ENCODE measurements at regions not wholly inside any gene's neighbourhood (a gene's known extent, or its start where the extent isn't known, plus 50 kb on each side); places are given as distances from the start of the nearest gene placed in this dataset.

GRCh38 chr10:128854204-128854603 is 612.8 kb upstream of the MGMT start:
- no peaks in the 10 kb centered on the region for H3K36me3 Mint-ChIP-seq (ENCODE audit: low read depth)
- no peak overlapping the region for H3K4me3 Mint-ChIP-seq
- H3K27me3 Mint-ChIP-seq: no peaks in the 10 kb centered on the region
- no peaks in the 10 kb centered on the region for H3K4me1 Mint-ChIP-seq
- ATAC-seq (ENCODE audit: low read depth) (no peak), DNase-seq (no peak)
- ChIA-PET POLR2A (no interaction called here), CTCF (no interaction called here)
- no peak overlapping the region for H3K27ac Mint-ChIP-seq
- intact Hi-C loops (cut with micrococcal nuclease): no loop called here
- TF ChIP-seq, protein P1, sequence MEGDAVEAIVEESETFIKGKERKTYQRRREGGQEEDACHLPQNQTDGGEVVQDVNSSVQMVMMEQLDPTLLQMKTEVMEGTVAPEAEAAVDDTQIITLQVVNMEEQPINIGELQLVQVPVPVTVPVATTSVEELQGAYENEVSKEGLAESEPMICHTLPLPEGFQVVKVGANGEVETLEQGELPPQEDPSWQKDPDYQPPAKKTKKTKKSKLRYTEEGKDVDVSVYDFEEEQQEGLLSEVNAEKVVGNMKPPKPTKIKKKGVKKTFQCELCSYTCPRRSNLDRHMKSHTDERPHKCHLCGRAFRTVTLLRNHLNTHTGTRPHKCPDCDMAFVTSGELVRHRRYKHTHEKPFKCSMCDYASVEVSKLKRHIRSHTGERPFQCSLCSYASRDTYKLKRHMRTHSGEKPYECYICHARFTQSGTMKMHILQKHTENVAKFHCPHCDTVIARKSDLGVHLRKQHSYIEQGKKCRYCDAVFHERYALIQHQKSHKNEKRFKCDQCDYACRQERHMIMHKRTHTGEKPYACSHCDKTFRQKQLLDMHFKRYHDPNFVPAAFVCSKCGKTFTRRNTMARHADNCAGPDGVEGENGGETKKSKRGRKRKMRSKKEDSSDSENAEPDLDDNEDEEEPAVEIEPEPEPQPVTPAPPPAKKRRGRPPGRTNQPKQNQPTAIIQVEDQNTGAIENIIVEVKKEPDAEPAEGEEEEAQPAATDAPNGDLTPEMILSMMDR (IDR thresholded peaks at IDR 0.05): no peak
- no peaks in the 10 kb centered on the region for H3K9me3 Mint-ChIP-seq

DNA sequence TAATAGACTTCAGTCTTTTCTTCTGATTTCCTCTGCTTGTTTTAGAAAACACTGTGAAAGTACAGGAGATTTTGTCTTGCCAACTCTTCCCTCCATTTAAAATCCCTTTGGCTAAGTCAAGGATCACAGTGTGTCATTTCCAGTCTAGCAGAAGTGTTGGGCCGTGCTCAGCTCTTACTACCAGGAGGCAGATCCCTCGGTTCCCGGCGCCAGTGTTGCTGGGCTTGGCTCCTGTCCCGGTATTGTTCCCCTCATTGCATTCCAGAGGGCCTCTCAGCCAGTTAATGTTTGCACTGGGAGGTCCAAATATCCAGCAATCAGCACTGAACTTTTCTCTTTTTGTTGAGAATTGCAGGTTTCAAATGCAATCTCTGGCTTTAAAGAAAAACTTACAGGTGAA is 612.1 kb upstream of the MGMT start:
- intact Hi-C loops (cut with micrococcal nuclease): no loop called here
- no peaks in the 10 kb centered on the region for H3K9me3 Mint-ChIP-seq
- H3K36me3 Mint-ChIP-seq (ENCODE audit: low read depth): no peaks in the 10 kb centered on the region
- DNase-seq (no peak), ATAC-seq (ENCODE audit: low read depth) (no peak)
- no peaks in the 10 kb centered on the region for H3K27me3 Mint-ChIP-seq
- no peak overlapping the region for H3K4me3 Mint-ChIP-seq
- no peak overlapping the region for H3K27ac Mint-ChIP-seq
- ChIA-PET CTCF (no interaction called here), POLR2A (no interaction called here)
- TF ChIP-seq, protein P1 (IDR thresholded peaks at IDR 0.05): no peak
- H3K4me1 Mint-ChIP-seq: no peaks in the 10 kb centered on the region

DNA sequence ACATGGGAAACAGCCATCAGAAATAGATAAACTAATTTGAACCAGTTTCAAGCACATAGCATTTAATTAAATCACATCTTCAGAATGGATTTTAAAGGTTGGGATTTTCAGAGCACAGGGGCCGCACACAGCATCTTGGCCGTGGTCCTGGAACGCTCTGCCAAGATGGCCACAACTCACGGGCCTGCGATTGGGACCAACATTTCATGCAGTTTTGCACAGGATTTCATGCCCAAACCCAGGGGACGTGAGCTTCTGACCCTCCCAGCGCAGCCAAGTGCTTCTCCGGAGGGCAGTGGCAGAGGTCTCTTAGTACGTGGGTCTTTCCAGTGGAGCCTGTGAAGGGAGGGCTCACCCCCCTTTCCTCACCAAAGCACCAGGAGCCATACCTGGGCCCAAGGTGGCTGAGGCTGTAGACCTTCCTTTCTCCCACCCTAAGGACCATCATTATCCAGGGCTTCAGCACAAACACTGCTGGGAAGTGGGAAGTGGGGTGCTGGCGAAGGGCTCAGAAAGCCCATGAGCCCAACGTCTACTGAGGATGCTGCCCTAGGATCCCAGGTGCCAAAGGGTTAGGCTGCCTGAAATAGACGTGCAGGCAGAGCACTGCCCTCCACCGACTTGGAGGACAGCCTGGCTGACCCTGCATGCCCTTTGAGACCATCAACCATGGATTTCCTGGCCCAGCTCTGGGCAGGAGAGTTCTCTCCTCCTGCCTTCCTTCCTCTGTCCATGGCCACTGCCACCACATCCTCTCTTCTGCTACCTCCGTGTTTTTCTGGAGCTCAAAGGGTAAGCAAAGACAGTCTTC is 611.2 kb upstream of the MGMT start:
- TF ChIP-seq, protein P1 (IDR thresholded peaks at IDR 0.05): no peak
- Mint-ChIP-seq H3K27me3 (no peaks in the 10 kb centered on the region), H3K36me3 (ENCODE audit: low read depth) (no peaks in the 10 kb centered on the region), H3K9me3 (no peaks in the 10 kb centered on the region), H3K4me1 (no peaks in the 10 kb centered on the region), H3K27ac (no peak overlapping the region), H3K4me3 (no peak overlapping the region)
- CTCF ChIA-PET: no interaction called here
- POLR2A ChIA-PET: no interaction called here
- intact Hi-C loops (cut with micrococcal nuclease): no loop called here
- no peak for ATAC-seq (ENCODE audit: low read depth)
- no peak for DNase-seq

- no peak for DNase-seq
- Mint-ChIP-seq H3K36me3 (ENCODE audit: low read depth) (no peaks in the 10 kb centered on the region), H3K4me3 (no peak overlapping the region), H3K27me3 (peaks cover 3% of the 10 kb centered on the region), H3K27ac (no peak overlapping the region), H3K4me1 (no peaks in the 10 kb centered on the region), H3K9me3 (no peaks in the 10 kb centered on the region)
- TF ChIP-seq, protein P1 (IDR thresholded peaks at IDR 0.05): no peak
- ChIA-PET CTCF (no interaction called here), POLR2A (no interaction called here)
- ATAC-seq (ENCODE audit: low read depth): no peak
- intact Hi-C loops (cut with micrococcal nuclease): no loop called here
These were observed 607.2 kb upstream of the MGMT start for GRCh38 chr10:128859738-128860386.

DNA sequence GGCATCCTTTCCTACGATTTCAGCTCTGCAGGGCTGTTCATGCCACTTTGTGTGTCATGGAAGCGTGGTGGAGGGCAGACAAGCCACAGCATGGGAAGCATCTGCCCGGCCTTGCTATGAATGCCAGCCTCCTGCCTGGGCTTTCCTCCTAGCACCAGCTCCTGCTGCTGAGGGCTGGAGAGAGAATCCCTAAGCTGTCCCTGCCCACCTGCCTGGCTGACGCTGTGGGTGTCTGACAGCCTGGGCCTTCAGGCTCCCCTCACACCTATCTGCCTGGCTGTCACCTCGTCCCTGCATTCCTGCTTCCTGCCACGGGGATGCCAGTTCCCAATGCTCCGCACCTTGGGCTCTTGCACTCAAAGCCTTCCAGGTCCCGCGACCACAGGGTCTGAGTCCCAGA is 606.5 kb upstream of the MGMT start:
- POLR2A ChIA-PET: no interaction called here
- Mint-ChIP-seq H3K4me1 (no peaks in the 10 kb centered on the region), H3K27ac (no peak overlapping the region), H3K4me3 (no peak overlapping the region), H3K9me3 (no peaks in the 10 kb centered on the region), H3K27me3 (peaks cover 3% of the 10 kb centered on the region), H3K36me3 (ENCODE audit: low read depth) (no peaks in the 10 kb centered on the region)
- DNase-seq (no peak), ATAC-seq (ENCODE audit: low read depth) (no peak)
- intact Hi-C loops (cut with micrococcal nuclease): no loop called here
- CTCF ChIA-PET: no interaction called here
- TF ChIP-seq, protein P1 (IDR thresholded peaks at IDR 0.05): no peak
